HCT116 (cell line): ENCODE measurements at regions not wholly inside any gene's neighbourhood (a gene's known extent, or its start where the extent isn't known, plus 50 kb on each side); places are given as distances from the start of the nearest gene placed in this dataset.

ENCODE experiments used
- ATAC-seq: fragments of 200-7000 bp; cut with Tn5 transposase; 2 replicates; pipeline ENCODE4 v1.9.1; 2020; ENCODE audit warnings: mild to moderate bottlenecking, moderate library complexity
- BruUV-seq: library from RNA; stranded (reverse); fragments of 400-500 nt; replicated peaks from 2 replicates; lab custom pipeline; 2021; lab: Mats Ljungman, UMichigan
- CTCF ChIA-PET: fragments of 300-600 bp; sonication (Branson Sonifier 250); formaldehyde crosslinking; loops from one replicate; lab custom pipeline; 2021; ENCODE audit warnings: antibody characterized with exemption; lab: Charles Lee
- POLR2A ChIA-PET: fragments of 300-600, 350-600 bp; sonication (Branson Sonifier 250); formaldehyde crosslinking; loops from one replicate; lab custom pipeline; 2021; ENCODE audit warnings: antibody characterized with exemption; lab: Charles Lee
- RAD21 ChIA-PET, 2 experiments: fragments of 300-600 bp; sonication (Branson Sonifier 250); formaldehyde crosslinking; loops; one replicate each; lab custom pipeline; 2023; ENCODE audit warnings: low total read pairs in 2 of 2; ENCODE audit not compliant: uncharacterized antibody in 2 of 2, unreplicated experiment in 2 of 2, low non-redundant PET in 1 of 2; lab: Charles Lee
- DNase-seq: peaks from one replicate; pipeline ENCODE4 v3.0.0-alpha.2; 2010; ENCODE audit warnings: low read depth, low spot score
- H2AFZ ChIP-seq: fragments of 200-600 bp; shearing (Covaris generic), sonication (generic); 2 replicates; pipeline ENCODE4 v1.6.1; 2017; ENCODE audit warnings: low read depth, mixed run types, mixed read lengths, antibody characterized with exemption, low read length; ENCODE audit not compliant: poor library complexity, severe bottlenecking
- H3K27ac ChIP-seq: 2 replicates; pipeline ENCODE4 v1.5.1; 2012; ENCODE audit warnings: low read depth, low read length
- H3K27me3 ChIP-seq: fragments of 200-600 bp; sonication (generic); 2 replicates; pipeline ENCODE4 v1.6.1; 2016; ENCODE audit warnings: mixed run types, low read length, mixed read lengths; ENCODE audit not compliant: insufficient read depth
- H3K36me3 ChIP-seq, 2 experiments: fragments of 200-500 bp in 1 of 2; fragments of 200-600 bp in 1 of 2; sonication (Bioruptor generic) in 1 of 2; sonication (generic) in 1 of 2; 2 replicates each; pipeline versions ENCODE4 v1.5.1 to v1.6.1; 2014 to 2016; ENCODE audit warnings: low read length in 2 of 2, inconsistent platforms in 1 of 2, mixed read lengths in 1 of 2, mixed run types in 1 of 2; ENCODE audit not compliant: insufficient read depth in 2 of 2, control insufficient read depth in 1 of 2
- H3K4me1 ChIP-seq, 2 experiments: fragments of 200-600 bp in 1 of 2; sonication (generic) in 1 of 2; 2 replicates each; pipeline versions ENCODE4 v1.5.1 to v1.6.1; 2012 to 2017; ENCODE audit warnings: low read length in 2 of 2, inconsistent platforms in 1 of 2, mild to moderate bottlenecking in 1 of 2, mixed read lengths in 1 of 2, mixed run types in 1 of 2, moderate library complexity in 1 of 2; ENCODE audit not compliant: insufficient read depth in 2 of 2, control insufficient read depth in 1 of 2
- H3K4me2 ChIP-seq: fragments of 200-600 bp; sonication (generic); 2 replicates; pipeline ENCODE4 v1.6.1; 2017; ENCODE audit warnings: mixed run types, low read length, mixed read lengths
- H3K4me3 ChIP-seq, 2 experiments: fragments of 200-600 bp in 1 of 2; sonication (generic) in 1 of 2; replicated peaks in 1 of 2; 2 replicates each; pipeline ENCODE4 v1.5.1; 2011 to 2016; ENCODE audit warnings: low read length in 2 of 2, control low read depth in 1 of 2, low read depth in 1 of 2, mild to moderate bottlenecking in 1 of 2, mixed read lengths in 1 of 2, mixed run types in 1 of 2
- H3K79me2 ChIP-seq: fragments of 200-600 bp; sonication (generic); 2 replicates; pipeline ENCODE4 v1.6.1; 2017; ENCODE audit warnings: mild to moderate bottlenecking, mixed run types, low read length, moderate library complexity, mixed read lengths; ENCODE audit not compliant: insufficient read depth
- H3K9ac ChIP-seq: fragments of 200-600 bp; sonication (generic); 2 replicates; pipeline ENCODE4 v1.6.1; 2016; ENCODE audit warnings: low read length, mixed read lengths
- H3K9me2 ChIP-seq: fragments of 200-600 bp; sonication (generic), shearing (Covaris generic); 2 replicates; pipeline ENCODE4 v1.6.1; 2017; ENCODE audit warnings: mixed run types, mild to moderate bottlenecking, moderate library complexity; ENCODE audit not compliant: insufficient read depth
- H3K9me3 ChIP-seq, 2 experiments: fragments of 200-500 bp in 1 of 2; fragments of 200-600 bp in 1 of 2; sonication (Bioruptor generic) in 1 of 2; sonication (generic) in 1 of 2; 2 replicates each; pipeline ENCODE4 v1.6.1; 2014 to 2017; ENCODE audit warnings: low read length in 2 of 2, mixed read lengths in 2 of 2, inconsistent platforms in 1 of 2, low read depth in 1 of 2, mild to moderate bottlenecking in 1 of 2, mixed run types in 1 of 2, moderate library complexity in 1 of 2; ENCODE audit not compliant: control insufficient read depth in 1 of 2, insufficient read depth in 1 of 2
- H4K20me1 ChIP-seq: fragments of 200-600 bp; sonication (generic), shearing (Covaris generic); 2 replicates; pipeline ENCODE4 v1.6.1; 2017; ENCODE audit warnings: mixed run types, mild to moderate bottlenecking, moderate library complexity; ENCODE audit not compliant: insufficient read depth
- EGR1 ChIP-seq: IDR thresholded peaks from 2 replicates; pipeline ENCODE4 v1.6.1; 2012; ENCODE audit warnings: low read depth
- EZH2phosphoT487 ChIP-seq: fragments of 200-600 bp; IDR thresholded peaks from 2 replicates; pipeline ENCODE4 v1.6.1; 2018; ENCODE audit warnings: antibody characterized with exemption, borderline replicate concordance
- FOSL1 ChIP-seq: IDR thresholded peaks from 2 replicates; pipeline ENCODE4 v1.6.1; 2012; ENCODE audit warnings: low read depth
- SRF ChIP-seq: IDR thresholded peaks from 2 replicates; pipeline ENCODE4 v1.6.1; 2012; ENCODE audit warnings: low read depth
- ZBTB33 ChIP-seq: IDR thresholded peaks from 2 replicates; pipeline ENCODE4 v1.6.1; 2011; ENCODE audit warnings: mild to moderate bottlenecking, low read length, moderate library complexity; ENCODE audit not compliant: insufficient replicate concordance; ENCODE audit errors: extremely low read depth
- ZFX ChIP-seq: fragments of 450-650 bp; IDR thresholded peaks from 2 replicates; pipeline ENCODE4 v1.6.1; 2017
- intact Hi-C: fragments of 100-400 bp; cut with micrococcal nuclease; formaldehyde crosslinking; loops from 2 replicates; pipeline ENCODE4 v1.10.0; 2022
- TF ChIP-seq, protein P1 (sequence below): IDR thresholded peaks from 2 replicates; pipeline ENCODE4 v1.6.1; 2012
- TF ChIP-seq, protein P2 (sequence below), 3 experiments: fragments of 200-600 bp in 1 of 3; sonication (generic) in 1 of 3; IDR thresholded peaks in 2 of 3; conservative IDR thresholded peaks in 1 of 3; 2 replicates each; pipeline ENCODE4 v1.5.1; 2012 to 2017; ENCODE audit warnings: low read depth in 2 of 3, low read length in 2 of 3, antibody characterized with exemption in 1 of 3, borderline replicate concordance in 1 of 3, control low read depth in 1 of 3, mild to moderate bottlenecking in 1 of 3, mixed read lengths in 1 of 3, mixed run types in 1 of 3, moderate library complexity in 1 of 3; ENCODE audit not compliant: insufficient read depth in 1 of 3

- CTCF ChIA-PET, result no interaction called here
- TF ChIP-seq, protein P1, sequence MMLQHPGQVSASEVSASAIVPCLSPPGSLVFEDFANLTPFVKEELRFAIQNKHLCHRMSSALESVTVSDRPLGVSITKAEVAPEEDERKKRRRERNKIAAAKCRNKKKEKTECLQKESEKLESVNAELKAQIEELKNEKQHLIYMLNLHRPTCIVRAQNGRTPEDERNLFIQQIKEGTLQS, result no peak
- TF ChIP-seq EZH2phosphoT487 (no peak), FOSL1 (no peak), SRF (no peak), ZFX (no peak), ZBTB33 (no peak), EGR1 (no peak)
- TF ChIP-seq, protein P2, sequence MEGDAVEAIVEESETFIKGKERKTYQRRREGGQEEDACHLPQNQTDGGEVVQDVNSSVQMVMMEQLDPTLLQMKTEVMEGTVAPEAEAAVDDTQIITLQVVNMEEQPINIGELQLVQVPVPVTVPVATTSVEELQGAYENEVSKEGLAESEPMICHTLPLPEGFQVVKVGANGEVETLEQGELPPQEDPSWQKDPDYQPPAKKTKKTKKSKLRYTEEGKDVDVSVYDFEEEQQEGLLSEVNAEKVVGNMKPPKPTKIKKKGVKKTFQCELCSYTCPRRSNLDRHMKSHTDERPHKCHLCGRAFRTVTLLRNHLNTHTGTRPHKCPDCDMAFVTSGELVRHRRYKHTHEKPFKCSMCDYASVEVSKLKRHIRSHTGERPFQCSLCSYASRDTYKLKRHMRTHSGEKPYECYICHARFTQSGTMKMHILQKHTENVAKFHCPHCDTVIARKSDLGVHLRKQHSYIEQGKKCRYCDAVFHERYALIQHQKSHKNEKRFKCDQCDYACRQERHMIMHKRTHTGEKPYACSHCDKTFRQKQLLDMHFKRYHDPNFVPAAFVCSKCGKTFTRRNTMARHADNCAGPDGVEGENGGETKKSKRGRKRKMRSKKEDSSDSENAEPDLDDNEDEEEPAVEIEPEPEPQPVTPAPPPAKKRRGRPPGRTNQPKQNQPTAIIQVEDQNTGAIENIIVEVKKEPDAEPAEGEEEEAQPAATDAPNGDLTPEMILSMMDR (IDR thresholded peaks at IDR 0.05 in 2 of 3, conservative IDR thresholded peaks at IDR 0.05 in 1 of 3; ENCODE audit: borderline replicate concordance in 1 of 3, insufficient read depth in 1 of 3, low read depth in 2 of 3, low read length in 2 of 3), result no peak
- Histone ChIP-seq H3K4me2 (no peak overlapping the region), H2AFZ (no peak overlapping the region), H3K4me1 (no peaks in the 10 kb centered on the region), H3K9ac (no peak overlapping the region), H3K27me3 (peaks cover 17% of the 10 kb centered on the region), H3K79me2 (no peaks in the 10 kb centered on the region), H3K36me3 (no peaks in the 10 kb centered on the region), H3K27ac (no peak overlapping the region), H3K9me3 (no peaks in the 10 kb centered on the region), H3K9me2 (no peaks in the 10 kb centered on the region), H4K20me1 (no peaks in the 10 kb centered on the region), H3K4me3 (no peak overlapping the region)
- RAD21 ChIA-PET, result no interaction called here
- no TSS peak for BruUV-seq
- intact Hi-C loops, result no loop called here
- POLR2A ChIA-PET, result no interaction called here
- DNase-seq (no peak), ATAC-seq (no peak)
Observed at GRCh38 chr13:79124183-79124582, 281.9 kb downstream of the RBM26 start.
